HG03066 (cell line): ENCODE measurements at regions not wholly inside any gene's neighbourhood (a gene's known extent, or its start where the extent isn't known, plus 50 kb on each side); places are given as distances from the start of the nearest gene placed in this dataset.
"Not testable (repeated sequence)": the region's sequence is repeated elsewhere in the genome, so short reads cannot be mapped to it uniquely, and the experiment has no call there.

Experiments used
- ATAC-seq: cut with Tn5 transposase; IDR thresholded peaks from one replicate; pipeline ENCODE4 v1.9.1; 2021; ENCODE audit warnings: low read depth; ENCODE audit not compliant: unreplicated experiment

- ATAC-seq = no peak
These were observed 412.3 kb downstream of the MAT2B start for GRCh38 chr5:163917747-163918146.

DNA sequence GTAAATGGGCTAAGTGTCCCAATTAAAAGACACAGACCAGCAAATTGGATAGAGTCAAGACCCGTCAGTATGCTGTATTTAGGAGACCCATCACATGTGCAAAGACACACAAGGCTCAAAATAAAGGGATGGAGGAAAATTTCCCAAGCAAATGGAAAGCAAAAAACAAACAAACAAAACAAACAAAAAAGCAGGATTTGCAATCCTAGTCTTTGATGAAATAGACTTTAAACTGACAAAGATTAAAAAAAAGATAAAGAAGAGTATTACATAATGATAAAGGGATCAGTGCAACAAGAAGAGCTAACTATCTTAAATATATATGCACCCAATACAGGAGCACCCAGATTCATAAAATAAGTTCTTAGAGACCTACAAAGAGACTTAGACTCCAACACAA is 429.6 kb downstream of the MAT2B start:
- not testable (repeated sequence) for ATAC-seq

GRCh38 chr5:163938595-163938994 is 433.2 kb downstream of the MAT2B start:
- no peak for ATAC-seq

- ATAC-seq = no peak
These were observed 435.7 kb downstream of the MAT2B start for GRCh38 chr5:163941079-163941478.

DNA sequence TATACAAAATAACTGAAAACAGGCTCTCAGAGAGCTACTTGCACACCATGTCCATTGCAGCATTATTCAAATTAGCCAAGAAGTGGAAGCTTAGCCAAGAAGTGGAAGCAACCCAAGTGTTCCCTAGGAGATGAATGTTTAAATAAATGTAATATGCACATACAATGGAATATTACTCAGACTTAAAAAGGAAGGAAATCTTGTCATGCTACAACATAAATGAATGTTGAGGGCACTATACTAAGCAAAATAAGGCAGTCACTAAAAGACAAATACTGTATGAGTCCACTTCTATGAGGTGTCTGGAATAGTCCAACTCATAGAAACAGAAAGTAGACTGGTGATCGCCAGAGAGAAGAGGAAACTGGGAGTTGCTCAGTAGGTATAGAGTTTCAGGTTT is 438.1 kb downstream of the MAT2B start:
- no peak for ATAC-seq

DNA sequence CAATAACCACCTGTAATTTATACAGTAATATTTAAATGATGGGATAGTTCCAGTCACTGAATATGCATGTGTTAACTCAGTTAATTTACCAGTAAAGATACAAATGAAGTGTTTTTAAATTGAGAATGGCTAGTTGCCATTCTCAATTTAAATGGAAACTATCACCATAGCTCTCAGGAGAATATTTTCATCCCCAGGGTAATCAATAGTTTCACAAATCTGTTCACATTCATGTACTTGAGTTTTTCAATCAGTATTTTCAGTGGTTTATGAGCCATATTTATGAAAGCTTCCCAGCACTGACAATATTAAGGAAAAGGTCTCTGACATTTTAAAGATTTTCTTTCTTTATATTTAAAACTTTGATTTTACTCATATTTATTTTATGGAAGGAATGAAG is 439.3 kb downstream of the MAT2B start:
- ATAC-seq = no peak

DNA sequence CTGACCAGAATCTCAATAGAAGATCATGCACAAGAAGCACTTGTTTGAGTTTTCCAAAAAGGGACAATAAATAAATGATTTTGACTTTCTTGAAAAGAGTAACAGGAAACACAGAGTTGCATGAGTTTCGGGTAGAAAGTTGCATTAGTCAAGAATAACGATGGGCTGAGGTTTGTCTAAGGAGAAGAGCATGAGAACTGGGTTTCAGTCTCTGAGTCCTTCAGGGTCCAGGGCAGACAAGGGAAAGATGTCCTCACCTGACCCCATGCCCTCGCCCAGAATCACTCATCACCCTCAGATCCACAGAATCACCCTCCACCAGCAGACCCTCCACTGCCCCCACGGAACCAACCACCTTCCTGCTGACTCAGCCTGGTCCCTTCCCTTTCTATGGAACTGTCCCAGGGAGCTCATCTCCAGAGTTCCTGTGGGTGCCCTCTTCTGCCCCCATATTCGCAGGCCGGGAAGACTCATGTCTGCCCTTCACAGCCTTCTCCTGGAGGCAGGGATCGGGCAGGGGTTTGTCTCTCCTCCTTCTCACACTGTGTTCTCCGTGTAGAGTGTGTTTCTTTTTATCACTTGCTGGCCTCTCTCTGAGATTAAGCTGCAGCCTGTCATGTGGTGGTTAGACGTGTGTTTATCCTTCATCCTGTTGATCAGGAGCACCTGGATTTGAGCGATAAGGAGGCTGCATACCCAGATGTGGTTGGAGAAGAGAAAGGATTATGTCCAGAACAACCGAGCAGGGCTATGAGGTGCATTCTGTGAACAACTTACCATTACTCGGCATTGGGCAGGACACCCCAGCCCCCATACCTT is 442.6 kb downstream of the MAT2B start:
- no peak for ATAC-seq

GRCh38 chr5:163950248-163950647 is 444.8 kb downstream of the MAT2B start:
- ATAC-seq = no peak

DNA sequence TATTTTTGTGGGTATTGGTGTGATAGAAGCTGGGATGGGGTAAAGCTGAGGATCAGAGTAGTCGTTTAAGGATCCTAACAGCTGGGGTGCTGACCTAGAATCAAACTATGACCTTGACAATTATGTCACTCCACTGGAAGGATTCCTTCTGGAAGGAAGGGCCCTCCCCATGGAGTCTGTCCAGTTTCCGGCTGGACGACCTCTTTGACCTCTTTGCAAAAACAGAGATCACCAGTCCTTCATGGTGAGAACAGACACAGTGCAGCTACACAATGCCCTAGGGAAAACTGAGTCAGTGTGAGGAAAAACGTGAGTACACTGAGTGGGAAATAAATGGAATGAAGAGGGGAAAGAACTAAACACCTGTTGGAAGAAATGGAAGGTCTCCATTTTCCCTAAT is 445.6 kb downstream of the MAT2B start:
- ATAC-seq = no peak

- no peak for ATAC-seq
These were observed 448.5 kb downstream of the MAT2B start for GRCh38 chr5:163953901-163954300.

DNA sequence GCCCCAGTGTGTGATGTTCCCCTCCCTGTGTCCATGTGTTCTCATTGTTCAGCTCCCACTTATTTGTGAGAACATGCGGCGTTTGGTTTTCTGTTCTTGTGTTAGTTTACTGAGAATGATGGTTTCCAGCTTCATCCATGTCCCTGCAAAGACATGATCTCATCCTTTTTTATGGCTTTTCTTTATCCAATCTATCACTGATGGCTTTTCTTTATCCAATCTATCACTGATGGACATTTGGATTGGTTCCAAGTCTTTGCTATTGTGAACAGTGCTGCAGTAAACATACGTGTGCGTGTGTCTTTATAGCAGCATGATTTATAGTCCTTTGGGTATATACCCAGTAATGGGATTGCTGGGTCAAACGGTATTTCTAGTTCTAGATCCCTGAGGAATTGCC is 455.8 kb downstream of the MAT2B start:
- not testable (repeated sequence) for ATAC-seq

DNA sequence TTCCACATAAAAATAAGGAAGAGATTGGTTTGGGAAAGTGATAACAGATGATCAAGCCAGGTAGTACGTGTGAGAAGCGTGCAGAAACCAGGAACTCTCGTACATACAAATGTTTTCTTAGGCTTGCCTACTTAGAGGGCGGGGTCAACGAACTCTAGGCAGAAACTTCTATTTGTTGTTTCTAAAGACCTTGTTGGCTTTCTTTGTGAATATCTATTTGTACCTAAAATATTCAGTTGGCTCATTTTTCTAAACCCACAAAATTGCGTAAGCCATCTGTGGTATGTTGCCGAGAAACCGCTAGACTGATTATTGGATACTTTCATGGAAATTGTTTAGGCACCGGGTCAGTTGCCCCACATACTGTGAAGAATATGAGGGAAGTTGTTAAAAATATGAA is 458.5 kb downstream of the MAT2B start:
- ATAC-seq = no peak

DNA sequence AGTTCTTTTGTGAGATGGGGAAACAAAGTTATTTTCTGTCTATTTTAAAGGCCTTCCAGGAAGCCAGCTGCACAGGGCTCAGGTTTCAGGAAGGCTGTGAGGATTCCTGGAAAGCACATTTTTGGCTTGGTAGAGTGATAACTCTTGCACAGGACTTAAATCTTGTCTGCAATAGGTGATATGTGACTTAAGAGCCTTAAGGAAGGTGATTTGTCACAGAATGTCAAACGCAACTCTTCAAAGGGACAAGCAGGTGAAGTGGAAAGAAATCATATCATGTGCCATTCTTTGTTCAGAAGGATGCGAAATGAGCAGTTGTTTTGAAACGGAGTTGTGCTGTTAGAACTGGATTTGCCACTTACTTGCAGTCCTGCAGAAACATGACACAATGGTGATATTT is 459.3 kb downstream of the MAT2B start:
- no peak for ATAC-seq

DNA sequence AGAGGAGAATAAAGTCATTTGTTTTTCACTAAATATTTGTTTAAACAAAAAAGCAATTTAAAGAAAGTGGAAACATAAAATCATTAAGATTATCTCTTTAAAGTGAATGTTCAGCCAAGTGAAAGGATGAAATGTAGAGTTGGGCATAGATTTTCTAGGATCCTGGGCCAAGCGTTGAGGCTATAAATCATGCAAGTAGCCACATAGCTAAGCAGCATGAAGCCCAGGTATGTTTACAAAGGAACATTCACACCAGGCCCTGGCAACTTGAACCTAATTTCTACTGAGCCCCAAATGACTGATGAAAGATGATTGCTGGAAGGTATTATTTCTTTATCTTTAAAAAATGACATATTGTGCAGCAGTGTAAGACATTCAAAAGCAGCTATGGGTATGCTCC is 461.8 kb downstream of the MAT2B start:
- ATAC-seq = no peak

GRCh38 chr5:163968651-163969050 is 463.2 kb downstream of the MAT2B start:
- ATAC-seq = no peak

DNA sequence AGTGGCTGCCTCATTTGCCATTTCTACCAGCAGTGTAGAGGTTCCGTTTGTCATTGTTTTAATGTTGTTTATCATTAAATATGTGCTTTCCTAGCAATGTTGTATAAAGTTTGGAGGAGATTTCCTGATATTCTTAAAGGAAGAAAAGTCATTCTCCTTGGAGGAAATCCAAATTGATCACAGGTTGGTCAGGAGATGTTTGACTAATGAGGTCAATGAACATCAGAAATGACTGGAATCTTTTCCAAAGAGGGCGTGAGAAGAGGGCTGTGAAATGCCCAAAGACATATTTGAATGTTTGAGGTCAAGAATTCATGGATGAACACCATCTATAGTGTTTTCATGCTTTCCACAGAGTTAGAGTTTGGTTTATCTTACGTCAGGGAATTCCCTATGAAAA is 471.3 kb downstream of the MAT2B start:
- no peak for ATAC-seq

DNA sequence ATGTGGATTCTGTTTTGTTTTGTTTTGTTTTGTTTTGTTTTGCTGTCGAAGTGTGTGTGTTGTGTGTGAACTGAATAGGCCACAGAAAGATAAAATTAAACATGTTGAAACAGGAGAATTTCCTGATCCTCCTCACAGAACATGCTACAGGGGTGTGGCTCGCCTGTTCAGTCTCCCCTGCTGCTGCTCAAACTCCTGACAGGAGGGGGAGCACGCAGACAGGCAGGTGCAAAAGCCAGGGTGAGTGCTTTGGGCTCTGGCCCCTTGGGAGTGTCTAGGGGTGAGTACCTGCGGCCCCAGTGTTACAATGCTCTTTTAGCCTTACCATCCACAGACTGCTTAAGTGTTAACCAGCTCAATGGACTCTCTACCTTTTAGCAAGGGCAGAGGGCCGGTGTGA is 473.5 kb downstream of the MAT2B start:
- no peak for ATAC-seq

GRCh38 chr5:163988566-163988965 is 483.1 kb downstream of the MAT2B start:
- no peak for ATAC-seq

GRCh38 chr5:163993126-163993525 is 487.7 kb downstream of the MAT2B start:
- ATAC-seq = no peak

DNA sequence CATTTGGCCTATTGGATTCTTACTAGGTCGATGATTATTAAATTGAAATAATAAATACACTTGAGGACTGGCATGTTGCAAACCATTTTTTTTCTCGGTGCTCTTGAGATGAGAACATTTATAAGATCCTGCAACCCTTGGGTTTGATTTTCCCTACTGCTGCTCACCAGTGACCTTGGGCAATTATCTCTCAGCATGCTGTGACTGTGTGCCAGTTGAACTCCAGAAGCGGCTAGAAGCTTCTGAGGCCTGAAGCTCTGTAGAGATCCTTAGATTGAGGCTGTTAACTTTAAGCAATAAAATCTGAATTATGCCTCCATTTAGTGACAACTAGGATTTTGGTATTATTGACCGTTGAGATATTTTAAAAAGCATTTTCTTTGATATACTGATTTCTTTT is 489.8 kb downstream of the MAT2B start:
- ATAC-seq = no peak

DNA sequence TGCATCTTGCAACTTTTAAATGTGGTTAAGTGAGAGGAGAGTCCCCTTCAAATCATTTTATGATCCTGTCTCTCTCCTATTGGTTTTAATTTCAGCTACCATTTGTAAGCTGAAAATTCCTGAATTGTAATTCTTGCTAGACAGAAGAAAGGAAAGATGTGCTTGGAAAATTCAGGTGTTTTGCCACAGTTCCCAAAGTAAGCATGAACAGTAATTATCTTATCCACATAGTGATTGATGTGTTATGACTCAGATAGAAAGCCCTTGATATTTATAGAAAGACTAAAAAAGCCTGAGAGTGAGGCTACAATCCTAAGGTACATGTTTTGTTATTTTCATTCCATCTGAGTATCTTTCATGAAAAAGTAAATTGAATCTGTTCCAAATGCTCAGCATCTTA is 492.5 kb downstream of the MAT2B start:
- no peak for ATAC-seq

DNA sequence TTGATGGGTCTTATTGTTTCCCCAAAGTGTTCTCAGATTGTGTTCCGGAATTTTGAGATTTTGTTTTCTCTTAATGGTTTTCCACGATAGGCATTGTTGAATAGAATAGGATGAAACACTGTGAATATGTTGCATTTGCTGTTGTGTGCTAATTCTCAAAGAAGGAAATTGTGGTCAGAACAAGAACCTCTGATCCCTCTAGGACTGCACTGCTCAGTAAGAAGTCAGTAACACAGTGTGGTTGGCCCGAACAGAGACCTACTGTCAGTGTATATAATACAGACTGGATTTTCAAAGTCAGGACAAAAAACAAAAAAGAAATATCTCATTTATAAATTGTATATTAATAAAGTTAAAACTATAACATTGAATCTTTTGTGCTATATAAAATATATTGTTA is 494.8 kb downstream of the MAT2B start:
- ATAC-seq = no peak

DNA sequence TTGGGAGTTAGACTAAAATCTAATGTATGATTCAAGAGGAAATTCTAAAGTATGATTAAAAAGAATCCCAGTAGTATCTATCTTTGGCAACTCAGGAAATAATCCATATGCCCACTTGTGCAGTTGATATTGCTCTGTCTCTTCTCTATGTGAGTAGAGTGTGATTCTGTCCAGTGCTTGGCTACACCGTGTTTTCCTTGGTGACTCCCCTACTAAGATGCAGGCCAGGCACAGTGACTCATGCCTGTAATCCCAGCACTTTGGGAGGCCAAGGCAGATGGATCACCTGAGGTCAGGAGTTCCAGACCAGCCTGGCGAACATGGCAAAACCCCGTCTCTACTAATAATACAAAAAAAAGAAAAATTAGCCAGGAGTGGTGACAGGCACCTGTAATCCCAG is 495.4 kb downstream of the MAT2B start:
- ATAC-seq = no peak
